ENCODE measurements at regions not wholly inside any gene's neighbourhood (a gene's known extent, or its start where the extent isn't known, plus 50 kb on each side); places are given as distances from the start of the nearest gene placed in this dataset.

DNA sequence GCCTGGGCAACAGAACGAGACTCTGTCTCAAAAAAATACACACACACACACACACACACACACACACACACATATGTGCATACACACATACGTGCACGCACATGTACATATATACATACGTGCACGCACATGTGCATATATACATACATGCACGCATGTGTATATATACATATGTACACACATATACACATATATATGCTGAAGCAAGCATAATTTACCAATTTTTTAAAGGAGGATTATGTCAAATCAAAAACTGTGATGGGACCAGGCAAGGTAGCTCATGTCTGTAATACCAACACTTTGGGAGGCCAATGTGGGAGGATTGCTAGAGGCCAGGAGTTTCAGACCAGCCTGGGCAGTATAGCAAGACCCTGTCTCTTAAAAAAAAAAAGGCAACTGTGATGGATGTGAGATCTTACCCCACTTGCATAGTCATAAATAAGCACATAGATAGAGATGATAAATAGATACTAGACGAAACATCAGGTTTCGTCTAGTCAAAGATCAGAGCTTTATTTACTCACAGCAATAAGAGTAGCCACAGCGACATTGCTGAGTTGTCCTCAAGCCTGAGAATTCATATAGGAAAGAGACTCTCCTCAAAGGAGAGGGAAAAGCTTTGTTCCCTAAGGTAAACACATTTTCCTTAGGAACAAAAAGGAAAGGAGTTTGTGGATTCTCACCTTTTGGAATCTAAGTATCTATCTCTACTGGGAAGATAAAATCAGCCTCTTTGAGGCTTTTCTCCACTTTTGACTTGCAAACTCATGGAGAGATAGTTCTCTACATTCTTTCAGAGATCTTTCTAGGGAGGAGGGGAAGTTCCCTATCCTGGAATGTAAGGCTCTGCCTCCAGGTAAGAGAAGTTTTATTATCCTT, 74.7 kb upstream of the AMN1 start:
- POLR2A ChIA-PET (ENCODE audit: partially characterized antibody): no interaction called here
- H3K27me3 ChIP-seq (replicated peaks in 1 of 4; ENCODE audit: control insufficient read depth in 3 of 4, extremely low read depth in 1 of 4, insufficient read depth in 3 of 4, low read length in 3 of 4): no peaks in the 10 kb centered on the region
- TF ChIP-seq POLR2A (IDR thresholded peaks at IDR 0.05; ENCODE audit: control extremely low read depth in 1 of 2, low read depth in 2 of 2, low read length in 2 of 2): no peak
- no peak for TF ChIP-seq TAF1 (IDR thresholded peaks at IDR 0.05; ENCODE audit: low read depth, low read length)
- TF ChIP-seq HDAC6 (IDR thresholded peaks at IDR 0.05; ENCODE audit: low read depth, low read length): no peak
- 0 out of 2 replicates have a peak, but pooled peaks have one; percentile 46 for TF ChIP-seq TEAD4 (IDR thresholded peaks at IDR 0.05; ENCODE audit: low read depth, low read length)
- peak; percentile 49; the same call in 1 of the 2 replicates for TF ChIP-seq KDM1A (IDR thresholded peaks at IDR 0.05; ENCODE audit: borderline replicate concordance, low read length)
- no peak for TF ChIP-seq POU5F1 (IDR thresholded peaks at IDR 0.05; ENCODE audit: low read depth, low read length)
- no peak for TF ChIP-seq KDM5A (IDR thresholded peaks at IDR 0.05; ENCODE audit: low read length)
- TF ChIP-seq, protein P1, sequence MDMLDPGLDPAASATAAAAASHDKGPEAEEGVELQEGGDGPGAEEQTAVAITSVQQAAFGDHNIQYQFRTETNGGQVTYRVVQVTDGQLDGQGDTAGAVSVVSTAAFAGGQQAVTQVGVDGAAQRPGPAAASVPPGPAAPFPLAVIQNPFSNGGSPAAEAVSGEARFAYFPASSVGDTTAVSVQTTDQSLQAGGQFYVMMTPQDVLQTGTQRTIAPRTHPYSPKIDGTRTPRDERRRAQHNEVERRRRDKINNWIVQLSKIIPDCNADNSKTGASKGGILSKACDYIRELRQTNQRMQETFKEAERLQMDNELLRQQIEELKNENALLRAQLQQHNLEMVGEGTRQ (IDR thresholded peaks at IDR 0.05; ENCODE audit: low read length): no peak
- no peak for TF ChIP-seq NRF1 (IDR thresholded peaks at IDR 0.05; ENCODE audit: low read depth, low read length)
- no peak for TF ChIP-seq CTBP2 (IDR thresholded peaks at IDR 0.05; ENCODE audit: borderline replicate concordance, insufficient read depth, insufficient read length, low read length)
- no peak for TF ChIP-seq SIRT6 (IDR thresholded peaks at IDR 0.05; ENCODE audit: low read length)
- no peak for TF ChIP-seq BCL11A (IDR thresholded peaks at IDR 0.05; ENCODE audit: low read depth in 2 of 2, low read length in 2 of 2)

More for the DNA sequence above, 74.7 kb upstream of the AMN1 start:
- H3K23me2 ChIP-seq (ENCODE audit: low read depth, low read length): no peaks in the 10 kb centered on the region
- H3K18ac ChIP-seq (ENCODE audit: extremely low read depth, low read length): no peak overlapping the region
- no peak overlapping the region for H3K4me2 ChIP-seq (ENCODE audit: insufficient read depth in 1 of 2, low read depth in 2 of 2, low read length in 2 of 2)
- DNase-seq (ENCODE audit: low read depth in 1 of 2, low spot score in 2 of 2) (no peak), FAIRE-seq (no peak)
- H2BK120ac ChIP-seq (replicated peaks; ENCODE audit: low read depth, low read length): no peak overlapping the region
- H3K27ac ChIP-seq (ENCODE audit: low read depth, low read length): no peak overlapping the region
- H3K36me3 ChIP-seq (ENCODE audit: control insufficient read depth in 2 of 4, insufficient read depth in 4 of 4, low read length in 3 of 4): no peaks in the 10 kb centered on the region
- H4K5ac ChIP-seq (ENCODE audit: insufficient read length, low read depth, low read length): no peak overlapping the region
- CTCF ChIA-PET (ENCODE audit: partially characterized antibody): interaction anchor here (0.6 to 1.0 kb wide), 2 partner anchors 11 to 946 kb away, joined by 3 to 4 read pairs; no protein-coding TSS in a partner anchor
- no peak overlapping the region for H3K14ac ChIP-seq (ENCODE audit: insufficient read length)
- H3K9ac ChIP-seq (replicated peaks in 1 of 4; ENCODE audit: extremely low read depth in 1 of 4, low read depth in 3 of 4, low read length in 3 of 4): no peak overlapping the region
- 91% methylated on average over 9 of the region's 9 CpGs; no CpG with 5 or more reads in 1 of the 2 experiments for WGBS, 2 experiments (ENCODE audit: extremely low coverage in 1 of 2, insufficient coverage in 1 of 2, insufficient read length in 1 of 2, insufficient replicate concordance in 2 of 2, low coverage in 1 of 2, low lambda C conversion rate in 2 of 2, missing lambda C conversion rate in 1 of 2)
- no peak overlapping the region for H2BK20ac ChIP-seq (ENCODE audit: low read length)
- H2AFZ ChIP-seq (ENCODE audit: low read length): no peak overlapping the region
- no peak overlapping the region for H4K91ac ChIP-seq (replicated peaks; ENCODE audit: insufficient read length, low read length)
- H4K20me1 ChIP-seq (replicated peaks in 1 of 2; ENCODE audit: control insufficient read depth in 1 of 2, insufficient read depth in 2 of 2, low read length in 2 of 2): no peaks in the 10 kb centered on the region
- no peak overlapping the region for H4K8ac ChIP-seq (ENCODE audit: extremely low read depth, insufficient read depth, low read length)
- H2AK5ac ChIP-seq (ENCODE audit: low read depth, low read length): 0 out of 2 replicates have a peak overlapping the region, but pooled peaks have one; percentile 82
- no peaks in the 10 kb centered on the region for H3K4me1 ChIP-seq (replicated peaks in 1 of 4; ENCODE audit: control insufficient read depth in 3 of 4, insufficient read depth in 4 of 4, low read length in 3 of 4)
- no peak overlapping the region for H3K56ac ChIP-seq (replicated peaks; ENCODE audit: insufficient read length, low read depth, low read length)
- H3K9me3 ChIP-seq (ENCODE audit: insufficient read depth in 2 of 2, low read depth in 1 of 2, low read length in 1 of 2): no peaks in the 10 kb centered on the region
- no peak overlapping the region for H2BK5ac ChIP-seq (ENCODE audit: low read depth, low read length)
- H2BK12ac ChIP-seq (ENCODE audit: low read depth, low read length): no peak overlapping the region
- no peak overlapping the region; a peak in 1 of 8 replicates for H3K4me3 ChIP-seq (ENCODE audit: extremely low read depth in 1 of 4, insufficient read depth in 2 of 4, low read depth in 3 of 4, low read length in 4 of 4)
- H3K23ac ChIP-seq (ENCODE audit: insufficient read length): no peak overlapping the region
- H3K79me1 ChIP-seq (ENCODE audit: low read depth, low read length): no peaks in the 10 kb centered on the region
- H2BK15ac ChIP-seq (ENCODE audit: low read length): no peak overlapping the region
- H3K4ac ChIP-seq (replicated peaks; ENCODE audit: insufficient read length, low read depth, low read length): no peak overlapping the region
- no peaks in the 10 kb centered on the region for H3K79me2 ChIP-seq (ENCODE audit: control insufficient read depth in 1 of 2, insufficient read depth in 2 of 2, low read length in 2 of 2)

Data from H1 (cell line).